K562 (cell line): ENCODE measurements at regions not wholly inside any gene's neighbourhood (a gene's known extent, or its start where the extent isn't known, plus 50 kb on each side); places are given as distances from the start of the nearest gene placed in this dataset.

ENCODE experiments used
- ATAC-seq: fragments of 200-7000 bp; cut with Tn5 transposase; 3 replicates; pipeline ENCODE4 v1.9.1; 2020; ENCODE audit warnings: moderate library complexity
- BruUV-seq: library from RNA; stranded (reverse); fragments of 400-500 nt; replicated peaks from 2 replicates; lab custom pipeline; 2021; lab: Mats Ljungman, UMichigan
- CTCF ChIA-PET: fragments of 300-600 bp; formaldehyde crosslinking; extraction: SDS; loops from one replicate; lab custom pipeline; 2021; ENCODE audit warnings: low intra/inter-chr PET ratio; lab: Yijun Ruan, JAX
- POLR2A ChIA-PET: fragments of 300-600, 350-650 bp; sonication (Branson Sonifier 250); formaldehyde crosslinking; extraction: SDS; loops from one replicate; lab custom pipeline; 2021; ENCODE audit warnings: antibody characterized with exemption, inconsistent platforms; lab: Yijun Ruan, JAX
- DNase-seq, 4 experiments: peaks; one replicate each; pipeline versions ENCODE4 v3.0.0 to v3.0.0-alpha.2; 2011 to 2018; ENCODE audit warnings: low spot score in 3 of 4, mixed read lengths in 3 of 4; ENCODE audit errors: extremely low read depth in 1 of 4
- FAIRE-seq: peaks from 2 replicates; lab custom pipeline; 2011; peaks lifted over from hg19 to GRCh38; lab: Jason Lieb, UNC
- H2AFZ ChIP-seq: 2 replicates; pipeline ENCODE4 v1.6.0; 2011; ENCODE audit warnings: low read depth, low read length, control low read depth, inconsistent platforms
- H3K27ac ChIP-seq: fragments of 200-600 bp; 3 replicates; pipeline ENCODE4 v1.8.0; 2011; ENCODE audit warnings: low read depth, mild to moderate bottlenecking, control low read depth, inconsistent platforms, low read length, moderate library complexity, mixed read lengths; ENCODE audit errors: extremely low read depth
- H3K27me3 ChIP-seq, 2 experiments: fragments of 300-600 bp in 1 of 2; 2 replicates in 1 of 2; 3 replicates in 1 of 2; pipeline versions ENCODE4 v1.6.0 to v1.8.0; 2011; ENCODE audit warnings: inconsistent platforms in 2 of 2, low read length in 2 of 2, mild to moderate bottlenecking in 1 of 2, mixed read lengths in 1 of 2, moderate library complexity in 1 of 2; ENCODE audit not compliant: control insufficient read depth in 2 of 2, insufficient read depth in 2 of 2
- H3K36me3 ChIP-seq: fragments of 300-600 bp; 3 replicates; pipeline ENCODE4 v1.8.0; 2011; ENCODE audit warnings: mild to moderate bottlenecking, low read length, inconsistent platforms; ENCODE audit not compliant: control insufficient read depth, insufficient read depth
- H3K4me1 ChIP-seq, 2 experiments: fragments of 200-600 bp in 1 of 2; replicated peaks in 1 of 2; 2 replicates in 1 of 2; 3 replicates in 1 of 2; pipeline versions ENCODE4 v1.5.1 to v1.8.0; 2011; ENCODE audit warnings: inconsistent platforms in 2 of 2, low read length in 2 of 2, mild to moderate bottlenecking in 1 of 2, mixed read lengths in 1 of 2, moderate library complexity in 1 of 2; ENCODE audit not compliant: control insufficient read depth in 2 of 2, insufficient read depth in 2 of 2
- H3K4me2 ChIP-seq: 2 replicates; pipeline ENCODE4 v1.6.1; 2011; ENCODE audit warnings: low read length, control low read depth, inconsistent platforms, mixed read lengths; ENCODE audit not compliant: insufficient read depth
- H3K4me3 ChIP-seq: fragments of 200-600 bp; sonication (generic), shearing (Covaris generic); 2 replicates; pipeline ENCODE4 v1.5.1; 2016; ENCODE audit warnings: control low read depth, inconsistent platforms
- H3K79me2 ChIP-seq: fragments of 200-600 bp; 3 replicates; pipeline ENCODE4 v1.8.0; 2011; ENCODE audit warnings: low read length, inconsistent platforms; ENCODE audit not compliant: control insufficient read depth, insufficient read depth
- H3K9ac ChIP-seq, 2 experiments: 2 replicates each; pipeline versions ENCODE4 v1.6.0 to v1.6.1; 2011; ENCODE audit warnings: low read depth in 2 of 2, low read length in 2 of 2, control low read depth in 1 of 2, inconsistent platforms in 1 of 2, mild to moderate bottlenecking in 1 of 2, mixed read lengths in 1 of 2; ENCODE audit not compliant: insufficient read depth in 1 of 2
- H3K9me1 ChIP-seq: one replicate; pipeline ENCODE4 v1.6.0; 2011; ENCODE audit warnings: inconsistent platforms, mild to moderate bottlenecking, low read length, moderate library complexity; ENCODE audit not compliant: control insufficient read depth, insufficient read depth
- H3K9me3 ChIP-seq: replicated peaks from 2 replicates; pipeline ENCODE4 v1.5.1; 2011; ENCODE audit warnings: low read depth, low read length, inconsistent platforms; ENCODE audit not compliant: control insufficient read depth, insufficient read depth
- H4K20me1 ChIP-seq: replicated peaks from 2 replicates; pipeline ENCODE4 v1.6.1; 2011; ENCODE audit warnings: low read length, inconsistent platforms, mixed read lengths; ENCODE audit not compliant: control insufficient read depth, insufficient read depth
- BMI1 ChIP-seq: fragments of 150-350 bp; IDR thresholded peaks from 2 replicates; pipeline ENCODE4 v1.6.1; 2014; ENCODE audit warnings: low read length
- CBX2 ChIP-seq: fragments of 200-600 bp; sonication (generic); IDR thresholded peaks from one replicate; pipeline ENCODE4 v1.6.1; 2012; ENCODE audit warnings: mild to moderate bottlenecking, low read length, inconsistent platforms; ENCODE audit not compliant: insufficient read depth, poor library complexity, severe bottlenecking
- NFXL1 ChIP-seq: fragments of 450-650 bp; formaldehyde crosslinking; IDR thresholded peaks from 2 replicates; pipeline ENCODE4 v1.4.0; 2021; ENCODE audit warnings: mild to moderate bottlenecking
- POLR2AphosphoS5 ChIP-seq: IDR thresholded peaks from 2 replicates; pipeline ENCODE4 v1.6.1; 2011; ENCODE audit warnings: mild to moderate bottlenecking, low read depth, low read length, moderate library complexity; ENCODE audit not compliant: control insufficient read depth, insufficient read depth
- SIX5 ChIP-seq, 2 experiments: IDR thresholded peaks; 2 replicates each; pipeline ENCODE4 v1.6.1; 2011; ENCODE audit warnings: low read length in 2 of 2, borderline replicate concordance in 1 of 2, low read depth in 1 of 2, mild to moderate bottlenecking in 1 of 2, moderate library complexity in 1 of 2; ENCODE audit not compliant: insufficient read depth in 1 of 2
- SRSF7 ChIP-seq: fragments of 200-400 bp; formaldehyde crosslinking; optimal IDR thresholded peaks from 2 replicates; pipeline ENCODE3; 2017; ENCODE audit warnings: mild to moderate bottlenecking, low read depth, low read length
- TAF15 ChIP-seq: fragments of 200-400 bp; formaldehyde crosslinking; IDR thresholded peaks from 2 replicates; pipeline ENCODE4 v1.6.1; 2017; ENCODE audit warnings: mild to moderate bottlenecking, low read depth, low read length, moderate library complexity
- TAL1 ChIP-seq: fragments of 450-650 bp; IDR thresholded peaks from 2 replicates; pipeline ENCODE4 v1.6.1; 2016; ENCODE audit warnings: mild to moderate bottlenecking
- TGIF2 ChIP-seq: sonication (generic); formaldehyde crosslinking; IDR thresholded peaks from 2 replicates; pipeline ENCODE4 v1.8.1; 2022; ENCODE audit warnings: mild to moderate bottlenecking, missing genetic modification reagents, moderate library complexity
- XRCC3 ChIP-seq: fragments of 450-650 bp; IDR thresholded peaks from 2 replicates; pipeline ENCODE4 v1.6.1; 2017; ENCODE audit warnings: mild to moderate bottlenecking, moderate library complexity
- ZBTB8A ChIP-seq: fragments of 450-650 bp; IDR thresholded peaks from 2 replicates; pipeline ENCODE4 v1.6.1; 2018; ENCODE audit warnings: mild to moderate bottlenecking, moderate library complexity; ENCODE audit not compliant: partially characterized antibody
- ZC3H4 ChIP-seq: sonication (generic); formaldehyde crosslinking; IDR thresholded peaks from 2 replicates; pipeline ENCODE4 v1.9.0; 2021; ENCODE audit warnings: missing genetic modification reagents, borderline replicate concordance
- ZKSCAN8 ChIP-seq: fragments of 200-800 bp; sonication (Bioruptor generic); IDR thresholded peaks from 2 replicates; pipeline ENCODE4 v1.6.1; 2016; ENCODE audit warnings: missing genetic modification characterization, missing compliant biosample characterization
- ZNF311 ChIP-seq: fragments of 250-450 bp; sonication (Bioruptor Pico); IDR thresholded peaks from 2 replicates; pipeline ENCODE4 v1.4.0; 2020; ENCODE audit warnings: mild to moderate bottlenecking, moderate library complexity
- in situ Hi-C: fragments of 300-500 bp; cut with MboI; formaldehyde crosslinking; loops from 4 replicates; pipeline ENCODE4 v1.15.0; 2018; ENCODE audit warnings: inconsistent platforms, mixed read lengths
- intact Hi-C: fragments of 100-400 bp; cut with micrococcal nuclease; formaldehyde crosslinking; loops from 2 replicates; pipeline ENCODE4 v1.14.2; 2022
- TF ChIP-seq, protein P1 (sequence below), 2 experiments: IDR thresholded peaks; 2 replicates each; pipeline ENCODE4 v1.6.1; 2012; ENCODE audit warnings: improper control_type of control experiment in 2 of 2, low read depth in 2 of 2, low read length in 2 of 2, borderline replicate concordance in 1 of 2
- TF ChIP-seq, protein P2 (sequence below): fragments of 450-650 bp; formaldehyde crosslinking; IDR thresholded peaks from 2 replicates; pipeline ENCODE4 v1.4.0; 2020; ENCODE audit warnings: mild to moderate bottlenecking, mixed read lengths
- TF ChIP-seq, protein P3 (sequence below): sonication (generic); formaldehyde crosslinking; IDR thresholded peaks from 2 replicates; pipeline ENCODE4 v1.8.0; 2022; ENCODE audit warnings: mild to moderate bottlenecking, low read depth, missing genetic modification reagents

DNA sequence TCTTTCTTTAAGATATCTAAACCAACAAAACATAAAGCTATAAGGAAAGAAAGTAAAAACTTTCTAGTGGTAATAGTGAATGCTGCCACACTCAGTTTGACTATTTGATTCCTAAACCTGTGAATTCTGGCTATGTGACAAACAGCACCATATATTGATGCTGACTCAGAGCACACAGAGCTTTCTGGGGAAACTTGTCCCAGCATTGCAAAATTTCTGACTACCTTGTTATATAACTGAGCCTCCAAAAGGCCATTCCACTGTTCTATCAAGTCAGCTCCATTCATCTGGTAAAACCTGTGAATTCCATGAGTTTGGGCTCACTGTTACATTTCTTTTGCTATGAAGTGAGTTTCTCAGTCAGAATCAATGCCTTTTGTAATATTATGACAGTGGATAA, 1229.7 kb downstream of the PCDH18 start (continued):
- TF ChIP-seq ZC3H4 (no peak), ZBTB8A (no peak), XRCC3 (no peak), BMI1 (no peak)
- TF ChIP-seq, protein P1, sequence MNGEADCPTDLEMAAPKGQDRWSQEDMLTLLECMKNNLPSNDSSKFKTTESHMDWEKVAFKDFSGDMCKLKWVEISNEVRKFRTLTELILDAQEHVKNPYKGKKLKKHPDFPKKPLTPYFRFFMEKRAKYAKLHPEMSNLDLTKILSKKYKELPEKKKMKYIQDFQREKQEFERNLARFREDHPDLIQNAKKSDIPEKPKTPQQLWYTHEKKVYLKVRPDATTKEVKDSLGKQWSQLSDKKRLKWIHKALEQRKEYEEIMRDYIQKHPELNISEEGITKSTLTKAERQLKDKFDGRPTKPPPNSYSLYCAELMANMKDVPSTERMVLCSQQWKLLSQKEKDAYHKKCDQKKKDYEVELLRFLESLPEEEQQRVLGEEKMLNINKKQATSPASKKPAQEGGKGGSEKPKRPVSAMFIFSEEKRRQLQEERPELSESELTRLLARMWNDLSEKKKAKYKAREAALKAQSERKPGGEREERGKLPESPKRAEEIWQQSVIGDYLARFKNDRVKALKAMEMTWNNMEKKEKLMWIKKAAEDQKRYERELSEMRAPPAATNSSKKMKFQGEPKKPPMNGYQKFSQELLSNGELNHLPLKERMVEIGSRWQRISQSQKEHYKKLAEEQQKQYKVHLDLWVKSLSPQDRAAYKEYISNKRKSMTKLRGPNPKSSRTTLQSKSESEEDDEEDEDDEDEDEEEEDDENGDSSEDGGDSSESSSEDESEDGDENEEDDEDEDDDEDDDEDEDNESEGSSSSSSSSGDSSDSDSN (IDR thresholded peaks at IDR 0.05; ENCODE audit: borderline replicate concordance in 1 of 2, low read depth in 2 of 2, low read length in 2 of 2): no peak

DNA sequence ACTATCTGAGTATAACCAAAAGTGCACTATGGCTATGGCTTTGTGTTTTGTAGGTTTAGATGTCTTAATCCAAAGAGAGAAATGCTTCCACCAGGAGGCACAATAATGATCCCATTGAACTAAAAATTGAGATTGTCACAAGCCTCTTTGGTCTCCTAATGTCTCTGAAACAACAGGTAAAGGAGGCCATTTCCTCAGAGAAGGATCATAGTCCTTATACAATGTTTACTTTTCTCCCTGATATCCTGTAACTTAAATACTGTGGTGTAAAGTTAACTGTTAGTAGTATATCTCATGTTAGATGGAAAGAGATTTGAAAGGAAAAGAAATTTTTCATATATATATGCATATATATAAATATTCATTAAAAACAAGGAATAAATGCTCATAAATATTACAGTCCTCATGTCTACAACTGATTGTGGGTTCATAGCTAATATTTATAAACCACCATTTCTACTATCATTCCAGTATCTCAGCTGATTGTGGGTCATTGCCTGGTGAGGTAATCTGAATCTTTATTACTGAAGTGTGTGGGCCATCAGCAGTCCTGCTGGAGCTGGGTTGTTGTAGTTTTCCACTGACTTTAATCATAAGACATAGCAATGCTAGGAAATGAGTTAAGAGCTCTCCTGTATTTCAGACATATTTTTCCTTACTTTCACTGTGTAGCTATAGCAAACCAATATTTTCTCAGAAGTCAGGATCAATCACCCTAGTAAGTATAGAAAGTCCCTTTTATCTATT, 1230.4 kb downstream of the PCDH18 start:
- no peak for ATAC-seq
- in situ Hi-C loops: no loop called here
- Histone ChIP-seq H3K27me3 (no peaks in the 10 kb centered on the region), H3K79me2 (no peaks in the 10 kb centered on the region), H3K4me3 (no peak overlapping the region), H3K4me2 (no peak overlapping the region), H3K9me3 (no peaks in the 10 kb centered on the region), H3K27ac (no peak overlapping the region), H3K4me1 (no peaks in the 10 kb centered on the region), H4K20me1 (no peaks in the 10 kb centered on the region), H3K9ac (no peak overlapping the region), H3K9me1 (no peaks in the 10 kb centered on the region), H2AFZ (no peak overlapping the region), H3K36me3 (no peaks in the 10 kb centered on the region)
- no peak for FAIRE-seq
- no peak for DNase-seq
- ChIA-PET CTCF (no interaction called here), POLR2A (no interaction called here)
- no TSS peak for BruUV-seq
- intact Hi-C loops: no loop called here
- no peak for TF ChIP-seq NFXL1 (CRISPR knock-in tag)
- TF ChIP-seq SIX5 (IDR thresholded peaks at IDR 0.05; ENCODE audit: borderline replicate concordance in 1 of 2, insufficient read depth in 1 of 2, low read depth in 1 of 2, low read length in 2 of 2): no peak
- no peak for TF ChIP-seq SRSF7
- TF ChIP-seq POLR2AphosphoS5: no peak
- no peak for TF ChIP-seq TAF15
- TF ChIP-seq, protein P2, sequence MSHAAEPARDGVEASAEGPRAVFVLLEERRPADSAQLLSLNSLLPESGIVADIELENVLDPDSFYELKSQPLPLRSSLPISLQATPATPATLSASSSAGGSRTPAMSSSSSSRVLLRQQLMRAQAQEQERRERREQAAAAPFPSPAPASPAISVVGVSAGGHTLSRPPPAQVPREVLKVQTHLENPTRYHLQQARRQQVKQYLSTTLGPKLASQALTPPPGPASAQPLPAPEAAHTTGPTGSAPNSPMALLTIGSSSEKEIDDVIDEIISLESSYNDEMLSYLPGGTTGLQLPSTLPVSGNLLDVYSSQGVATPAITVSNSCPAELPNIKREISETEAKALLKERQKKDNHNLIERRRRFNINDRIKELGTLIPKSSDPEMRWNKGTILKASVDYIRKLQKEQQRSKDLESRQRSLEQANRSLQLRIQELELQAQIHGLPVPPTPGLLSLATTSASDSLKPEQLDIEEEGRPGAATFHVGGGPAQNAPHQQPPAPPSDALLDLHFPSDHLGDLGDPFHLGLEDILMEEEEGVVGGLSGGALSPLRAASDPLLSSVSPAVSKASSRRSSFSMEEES: no peak
- no peak for TF ChIP-seq CBX2
- no peak for TF ChIP-seq TGIF2
- TF ChIP-seq ZKSCAN8 (CRISPR knock-in tag): no peak
- TF ChIP-seq, protein P3, sequence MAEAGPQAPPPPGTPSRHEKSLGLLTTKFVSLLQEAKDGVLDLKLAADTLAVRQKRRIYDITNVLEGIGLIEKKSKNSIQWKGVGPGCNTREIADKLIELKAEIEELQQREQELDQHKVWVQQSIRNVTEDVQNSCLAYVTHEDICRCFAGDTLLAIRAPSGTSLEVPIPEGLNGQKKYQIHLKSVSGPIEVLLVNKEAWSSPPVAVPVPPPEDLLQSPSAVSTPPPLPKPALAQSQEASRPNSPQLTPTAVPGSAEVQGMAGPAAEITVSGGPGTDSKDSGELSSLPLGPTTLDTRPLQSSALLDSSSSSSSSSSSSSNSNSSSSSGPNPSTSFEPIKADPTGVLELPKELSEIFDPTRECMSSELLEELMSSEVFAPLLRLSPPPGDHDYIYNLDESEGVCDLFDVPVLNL (CRISPR knock-in tag): no peak
- no peak for TF ChIP-seq TAL1
- TF ChIP-seq ZNF311 (CRISPR knock-in tag): no peak
